H1 (cell line): ENCODE measurements at regions not wholly inside any gene's neighbourhood (a gene's known extent, or its start where the extent isn't known, plus 50 kb on each side); places are given as distances from the start of the nearest gene placed in this dataset.

ENCODE experiments used
- ASH2L ChIP-seq: fragments of 200-600, 300-600 bp; sonication (generic); IDR thresholded peaks from one replicate; pipeline ENCODE4 v1.7.1; 2017; ENCODE audit warnings: low read length
- CBX8 ChIP-seq: fragments of 300-800, 300-1000 bp; sonication (generic); IDR thresholded peaks from 2 replicates; pipeline ENCODE4 v1.7.1; 2016; ENCODE audit warnings: low read depth, low read length, borderline replicate concordance
- FOSL1 ChIP-seq: IDR thresholded peaks from 2 replicates; pipeline ENCODE4 v1.6.1; 2011; ENCODE audit warnings: mild to moderate bottlenecking, low read depth, low read length, moderate library complexity; ENCODE audit not compliant: insufficient read depth
- HDAC6 ChIP-seq: IDR thresholded peaks from one replicate; pipeline ENCODE4 v1.7.1; 2012; ENCODE audit warnings: low read depth, mild to moderate bottlenecking, inconsistent platforms, low read length, moderate library complexity
- NANOG ChIP-seq: IDR thresholded peaks from 2 replicates; pipeline ENCODE4 v1.6.1; 2011; ENCODE audit warnings: low read length, low read depth, mild to moderate bottlenecking, inconsistent platforms; ENCODE audit not compliant: insufficient read depth, poor library complexity, severe bottlenecking
- SAP30 ChIP-seq: fragments of 300-600 bp; sonication (generic); IDR thresholded peaks from 2 replicates; pipeline ENCODE4 v1.7.1; 2012; ENCODE audit warnings: low read length, moderate library complexity, mild to moderate bottlenecking, inconsistent platforms; ENCODE audit not compliant: insufficient read depth, insufficient replicate concordance
- SP1 ChIP-seq: IDR thresholded peaks from 2 replicates; pipeline ENCODE4 v1.6.1; 2011; ENCODE audit warnings: low read depth, low read length
- YY1 ChIP-seq: IDR thresholded peaks from 2 replicates; pipeline ENCODE4 v1.6.1; 2011; ENCODE audit warnings: low read depth, mild to moderate bottlenecking, low read length
- TF ChIP-seq, protein P1 (sequence below): IDR thresholded peaks from 2 replicates; pipeline ENCODE4 v1.6.1; 2012; ENCODE audit warnings: inconsistent platforms
- TF ChIP-seq, protein P2 (sequence below): fragments of 300-600 bp; sonication (generic); IDR thresholded peaks from 2 replicates; pipeline ENCODE4 v1.7.1; 2012; ENCODE audit warnings: low read length, moderate library complexity, mild to moderate bottlenecking, inconsistent platforms; ENCODE audit not compliant: insufficient replicate concordance

DNA sequence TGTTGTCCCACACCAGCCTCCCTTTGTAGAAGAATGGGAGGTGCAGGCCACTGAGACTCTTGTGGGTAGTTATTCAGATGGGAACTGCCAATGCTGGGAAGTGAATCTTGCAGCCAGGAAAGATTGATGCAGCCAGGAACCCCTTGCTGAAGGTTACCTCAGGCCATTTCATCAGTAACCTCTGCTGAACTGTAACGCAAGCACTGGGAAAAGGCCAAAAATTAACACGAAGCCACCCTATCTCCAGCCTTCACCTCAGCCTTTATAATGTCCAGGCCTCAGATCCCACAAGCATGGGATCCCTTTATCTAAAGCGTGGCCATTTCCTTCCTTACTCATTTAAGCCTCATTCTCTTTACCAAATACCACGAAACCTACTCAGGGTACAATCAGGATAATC, 211.1 kb downstream of the SPTSSA start (continued):
- TF ChIP-seq NANOG (no peak), SP1 (no peak), HDAC6 (no peak), CBX8 (no peak), ASH2L (no peak), SAP30 (no peak), FOSL1 (no peak), YY1 (no peak)
- TF ChIP-seq, protein P1, sequence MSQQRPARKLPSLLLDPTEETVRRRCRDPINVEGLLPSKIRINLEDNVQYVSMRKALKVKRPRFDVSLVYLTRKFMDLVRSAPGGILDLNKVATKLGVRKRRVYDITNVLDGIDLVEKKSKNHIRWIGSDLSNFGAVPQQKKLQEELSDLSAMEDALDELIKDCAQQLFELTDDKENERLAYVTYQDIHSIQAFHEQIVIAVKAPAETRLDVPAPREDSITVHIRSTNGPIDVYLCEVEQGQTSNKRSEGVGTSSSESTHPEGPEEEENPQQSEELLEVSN, result no peak
- TF ChIP-seq, protein P2, sequence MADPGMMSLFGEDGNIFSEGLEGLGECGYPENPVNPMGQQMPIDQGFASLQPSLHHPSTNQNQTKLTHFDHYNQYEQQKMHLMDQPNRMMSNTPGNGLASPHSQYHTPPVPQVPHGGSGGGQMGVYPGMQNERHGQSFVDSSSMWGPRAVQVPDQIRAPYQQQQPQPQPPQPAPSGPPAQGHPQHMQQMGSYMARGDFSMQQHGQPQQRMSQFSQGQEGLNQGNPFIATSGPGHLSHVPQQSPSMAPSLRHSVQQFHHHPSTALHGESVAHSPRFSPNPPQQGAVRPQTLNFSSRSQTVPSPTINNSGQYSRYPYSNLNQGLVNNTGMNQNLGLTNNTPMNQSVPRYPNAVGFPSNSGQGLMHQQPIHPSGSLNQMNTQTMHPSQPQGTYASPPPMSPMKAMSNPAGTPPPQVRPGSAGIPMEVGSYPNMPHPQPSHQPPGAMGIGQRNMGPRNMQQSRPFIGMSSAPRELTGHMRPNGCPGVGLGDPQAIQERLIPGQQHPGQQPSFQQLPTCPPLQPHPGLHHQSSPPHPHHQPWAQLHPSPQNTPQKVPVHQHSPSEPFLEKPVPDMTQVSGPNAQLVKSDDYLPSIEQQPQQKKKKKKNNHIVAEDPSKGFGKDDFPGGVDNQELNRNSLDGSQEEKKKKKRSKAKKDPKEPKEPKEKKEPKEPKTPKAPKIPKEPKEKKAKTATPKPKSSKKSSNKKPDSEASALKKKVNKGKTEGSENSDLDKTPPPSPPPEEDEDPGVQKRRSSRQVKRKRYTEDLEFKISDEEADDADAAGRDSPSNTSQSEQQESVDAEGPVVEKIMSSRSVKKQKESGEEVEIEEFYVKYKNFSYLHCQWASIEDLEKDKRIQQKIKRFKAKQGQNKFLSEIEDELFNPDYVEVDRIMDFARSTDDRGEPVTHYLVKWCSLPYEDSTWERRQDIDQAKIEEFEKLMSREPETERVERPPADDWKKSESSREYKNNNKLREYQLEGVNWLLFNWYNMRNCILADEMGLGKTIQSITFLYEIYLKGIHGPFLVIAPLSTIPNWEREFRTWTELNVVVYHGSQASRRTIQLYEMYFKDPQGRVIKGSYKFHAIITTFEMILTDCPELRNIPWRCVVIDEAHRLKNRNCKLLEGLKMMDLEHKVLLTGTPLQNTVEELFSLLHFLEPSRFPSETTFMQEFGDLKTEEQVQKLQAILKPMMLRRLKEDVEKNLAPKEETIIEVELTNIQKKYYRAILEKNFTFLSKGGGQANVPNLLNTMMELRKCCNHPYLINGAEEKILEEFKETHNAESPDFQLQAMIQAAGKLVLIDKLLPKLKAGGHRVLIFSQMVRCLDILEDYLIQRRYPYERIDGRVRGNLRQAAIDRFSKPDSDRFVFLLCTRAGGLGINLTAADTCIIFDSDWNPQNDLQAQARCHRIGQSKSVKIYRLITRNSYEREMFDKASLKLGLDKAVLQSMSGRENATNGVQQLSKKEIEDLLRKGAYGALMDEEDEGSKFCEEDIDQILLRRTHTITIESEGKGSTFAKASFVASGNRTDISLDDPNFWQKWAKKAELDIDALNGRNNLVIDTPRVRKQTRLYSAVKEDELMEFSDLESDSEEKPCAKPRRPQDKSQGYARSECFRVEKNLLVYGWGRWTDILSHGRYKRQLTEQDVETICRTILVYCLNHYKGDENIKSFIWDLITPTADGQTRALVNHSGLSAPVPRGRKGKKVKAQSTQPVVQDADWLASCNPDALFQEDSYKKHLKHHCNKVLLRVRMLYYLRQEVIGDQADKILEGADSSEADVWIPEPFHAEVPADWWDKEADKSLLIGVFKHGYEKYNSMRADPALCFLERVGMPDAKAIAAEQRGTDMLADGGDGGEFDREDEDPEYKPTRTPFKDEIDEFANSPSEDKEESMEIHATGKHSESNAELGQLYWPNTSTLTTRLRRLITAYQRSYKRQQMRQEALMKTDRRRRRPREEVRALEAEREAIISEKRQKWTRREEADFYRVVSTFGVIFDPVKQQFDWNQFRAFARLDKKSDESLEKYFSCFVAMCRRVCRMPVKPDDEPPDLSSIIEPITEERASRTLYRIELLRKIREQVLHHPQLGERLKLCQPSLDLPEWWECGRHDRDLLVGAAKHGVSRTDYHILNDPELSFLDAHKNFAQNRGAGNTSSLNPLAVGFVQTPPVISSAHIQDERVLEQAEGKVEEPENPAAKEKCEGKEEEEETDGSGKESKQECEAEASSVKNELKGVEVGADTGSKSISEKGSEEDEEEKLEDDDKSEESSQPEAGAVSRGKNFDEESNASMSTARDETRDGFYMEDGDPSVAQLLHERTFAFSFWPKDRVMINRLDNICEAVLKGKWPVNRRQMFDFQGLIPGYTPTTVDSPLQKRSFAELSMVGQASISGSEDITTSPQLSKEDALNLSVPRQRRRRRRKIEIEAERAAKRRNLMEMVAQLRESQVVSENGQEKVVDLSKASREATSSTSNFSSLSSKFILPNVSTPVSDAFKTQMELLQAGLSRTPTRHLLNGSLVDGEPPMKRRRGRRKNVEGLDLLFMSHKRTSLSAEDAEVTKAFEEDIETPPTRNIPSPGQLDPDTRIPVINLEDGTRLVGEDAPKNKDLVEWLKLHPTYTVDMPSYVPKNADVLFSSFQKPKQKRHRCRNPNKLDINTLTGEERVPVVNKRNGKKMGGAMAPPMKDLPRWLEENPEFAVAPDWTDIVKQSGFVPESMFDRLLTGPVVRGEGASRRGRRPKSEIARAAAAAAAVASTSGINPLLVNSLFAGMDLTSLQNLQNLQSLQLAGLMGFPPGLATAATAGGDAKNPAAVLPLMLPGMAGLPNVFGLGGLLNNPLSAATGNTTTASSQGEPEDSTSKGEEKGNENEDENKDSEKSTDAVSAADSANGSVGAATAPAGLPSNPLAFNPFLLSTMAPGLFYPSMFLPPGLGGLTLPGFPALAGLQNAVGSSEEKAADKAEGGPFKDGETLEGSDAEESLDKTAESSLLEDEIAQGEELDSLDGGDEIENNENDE, result no peak
